ENCODE measurements at regions not wholly inside any gene's neighbourhood (a gene's known extent, or its start where the extent isn't known, plus 50 kb on each side); places are given as distances from the start of the nearest gene placed in this dataset.

DNA sequence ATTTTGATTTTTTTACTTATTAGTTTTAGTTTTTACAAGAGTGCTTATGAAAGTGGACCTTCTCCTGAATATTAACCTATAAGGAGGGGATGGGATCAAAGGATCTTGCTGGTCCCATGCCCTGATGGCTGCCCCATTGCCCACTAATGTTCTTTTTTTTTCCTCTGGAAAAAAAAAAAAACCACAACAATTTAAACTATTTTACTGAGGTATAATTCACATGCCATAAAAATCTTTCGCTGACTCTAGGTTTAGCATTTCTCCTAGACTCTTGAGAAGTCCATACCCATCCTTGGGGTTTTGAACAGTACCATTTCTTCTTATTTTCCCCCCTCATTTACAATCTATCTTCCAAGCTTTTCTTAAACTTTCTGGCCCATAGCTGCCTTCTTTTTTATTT is 481.8 kb downstream of the TFEC start:
- DNase-seq, result no peak

DNA sequence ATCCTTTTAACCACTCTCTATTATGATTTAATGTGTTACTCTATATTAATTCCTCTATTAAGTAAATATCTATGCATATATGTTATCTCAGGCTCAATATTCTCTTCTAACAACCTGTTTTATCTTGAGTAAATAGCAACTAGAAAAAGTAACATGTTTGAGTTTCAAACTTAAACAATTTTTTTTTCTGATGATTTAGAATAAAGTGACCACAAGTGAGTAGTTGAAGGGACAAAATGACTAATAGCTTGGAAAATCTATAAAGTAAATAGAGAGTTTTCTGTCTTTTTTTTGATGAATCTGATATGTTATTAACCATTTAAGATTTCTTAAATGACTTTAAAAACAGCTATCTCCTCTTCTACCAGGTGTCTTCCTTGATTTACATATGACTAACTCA is 483.8 kb downstream of the TFEC start:
- DNase-seq, result no peak

DNA sequence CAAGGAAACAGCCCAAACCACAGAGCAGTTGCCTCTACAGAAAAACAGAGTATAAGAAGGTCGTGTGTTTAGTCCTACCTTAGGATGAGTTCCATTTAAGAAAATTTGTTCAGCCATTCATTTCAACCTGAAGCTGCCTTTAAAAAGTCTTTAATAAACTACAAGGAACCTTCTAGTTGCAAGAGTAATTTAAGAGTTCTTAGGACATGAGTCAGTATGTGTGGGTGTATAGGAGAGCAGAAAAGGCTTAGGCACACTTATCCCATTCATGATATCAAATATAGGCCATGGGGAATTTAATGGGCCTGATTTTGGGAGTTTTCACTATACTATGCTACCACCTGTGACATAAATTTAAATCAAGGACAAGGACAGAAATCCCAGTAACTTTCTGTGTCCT is 496.8 kb downstream of the TFEC start:
- no peak for DNase-seq

DNA sequence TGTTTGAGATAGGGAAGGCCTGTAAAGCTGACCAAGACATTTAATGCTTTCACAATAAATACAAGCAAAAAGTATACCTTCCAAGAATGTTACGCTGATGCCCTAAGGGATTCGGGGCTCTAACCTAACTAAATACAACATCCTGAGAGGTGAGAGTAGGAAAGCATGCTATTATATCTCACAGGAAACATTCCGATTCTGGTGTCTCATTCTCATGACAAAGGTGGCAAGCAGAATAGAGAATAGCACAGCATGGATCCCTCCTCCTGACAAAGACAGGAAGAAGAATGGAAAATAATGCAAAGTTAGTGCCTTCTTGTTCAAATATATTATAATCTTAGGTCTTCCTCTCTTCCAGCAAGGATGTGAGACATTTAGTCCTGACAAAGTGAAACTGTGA is 504.3 kb downstream of the TFEC start:
- no peak for DNase-seq

DNA sequence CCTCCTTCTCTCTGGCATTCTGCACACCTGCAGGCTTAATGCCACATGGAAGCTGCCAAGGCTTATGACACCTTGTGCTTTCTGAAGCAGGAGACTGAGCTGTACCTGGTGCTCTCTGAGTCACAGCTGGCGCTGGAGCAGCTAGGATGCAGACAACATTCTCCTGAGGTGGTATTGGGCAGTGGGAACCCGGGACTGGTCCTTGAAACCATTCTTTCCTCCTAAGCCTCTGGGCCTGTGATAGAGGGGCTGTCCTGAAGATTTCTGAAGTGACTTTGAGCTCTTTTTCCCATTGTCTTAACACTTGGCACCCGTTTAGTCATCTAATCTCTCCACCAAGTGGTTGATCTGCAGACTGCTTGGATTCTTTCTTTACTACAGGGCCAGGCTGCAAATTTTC is 508.4 kb downstream of the TFEC start:
- no peak for DNase-seq

DNA sequence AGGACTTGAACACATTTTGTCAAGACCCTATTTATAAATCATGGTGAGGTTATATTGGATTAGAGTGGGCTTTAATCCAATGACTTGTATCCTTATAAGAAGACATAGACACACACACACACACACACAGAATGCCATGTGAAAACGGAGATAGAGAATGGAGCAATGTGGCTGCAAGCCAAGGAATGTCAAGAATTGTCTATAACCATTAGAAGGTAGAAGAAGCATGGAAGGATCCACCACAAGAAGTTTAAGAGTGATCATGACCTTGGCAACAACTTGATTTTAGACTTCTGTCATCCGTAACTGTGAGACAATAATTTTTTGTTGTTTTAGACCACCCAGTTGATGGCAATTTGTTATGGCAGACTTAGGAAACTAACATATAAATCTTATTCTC is 514.2 kb downstream of the TFEC start:
- DNase-seq, result no peak

DNA sequence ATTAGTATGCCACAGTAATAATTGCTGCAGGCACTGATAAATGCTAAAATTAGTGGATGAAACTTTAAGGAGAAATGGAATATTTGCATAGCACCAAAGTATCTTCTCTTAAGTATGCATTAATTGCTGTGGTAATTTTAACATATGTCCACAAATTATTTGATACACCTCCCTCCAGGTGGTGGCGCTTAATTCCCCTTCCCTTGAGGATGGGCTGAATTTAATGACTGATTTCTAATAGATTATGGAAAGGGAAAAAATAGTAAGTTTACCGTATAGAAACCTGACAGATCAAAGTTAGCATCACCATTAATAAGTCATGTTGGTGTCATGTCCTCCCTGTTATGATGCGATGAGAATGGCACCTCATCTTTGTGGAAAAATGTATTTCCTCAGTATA is 519.2 kb downstream of the TFEC start:
- no peak for DNase-seq

DNA sequence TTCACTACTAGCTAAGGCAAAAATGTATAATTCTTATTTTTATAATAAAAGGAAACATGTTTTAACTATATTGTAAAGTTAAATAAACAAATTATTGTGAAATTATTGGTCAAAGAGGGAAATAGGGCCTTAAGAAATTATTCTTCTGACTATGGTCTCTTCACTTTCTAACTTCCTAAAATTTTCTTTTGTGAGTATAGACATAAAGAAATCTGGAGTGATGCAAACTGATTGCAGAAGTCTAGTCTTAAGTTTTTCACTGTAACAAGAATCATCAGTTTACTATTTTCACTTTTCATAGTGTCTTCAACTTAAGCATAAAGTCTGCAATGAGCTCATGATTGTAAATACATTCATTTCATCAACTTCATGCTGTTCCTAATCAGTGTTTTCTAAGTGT is 525.4 kb downstream of the TFEC start:
- no peak for DNase-seq

DNA sequence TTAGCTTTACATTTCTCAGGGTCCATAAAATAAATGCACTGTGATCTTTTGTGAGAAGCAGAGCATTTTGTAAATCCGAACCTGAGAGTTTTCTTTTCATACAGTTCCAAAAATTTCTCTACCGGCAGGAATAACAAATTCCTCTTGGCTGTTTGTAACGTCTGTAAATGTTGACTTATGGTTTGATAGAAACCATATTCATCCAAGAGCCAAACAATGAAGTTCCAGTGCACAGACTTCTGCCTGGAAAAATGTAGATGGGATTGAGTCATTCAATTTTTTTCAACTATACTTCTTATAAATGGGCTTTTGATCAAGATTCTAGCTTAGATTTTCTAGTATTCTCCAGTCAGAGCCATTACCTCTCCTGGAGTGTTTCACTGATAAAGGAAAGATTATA is 530.6 kb downstream of the TFEC start:
- DNase-seq, result no peak

DNA sequence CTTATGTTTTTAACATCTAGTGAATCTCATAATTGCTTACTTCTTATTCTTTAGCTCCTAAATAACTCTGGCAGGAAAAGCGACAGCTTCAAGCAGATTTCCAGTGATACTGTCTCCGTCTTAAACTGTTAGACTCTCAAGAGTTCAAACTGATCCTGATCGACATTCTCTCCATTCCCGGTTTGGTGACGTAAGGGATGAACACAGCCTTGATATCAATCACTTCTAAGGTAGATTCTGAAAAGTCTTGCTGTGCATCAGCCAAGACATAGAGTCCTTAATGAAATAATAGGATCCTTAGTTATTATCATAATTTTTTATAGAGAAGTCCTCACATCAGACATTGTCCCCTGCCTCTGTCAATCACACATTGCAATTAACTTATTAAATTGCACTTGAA is 534.6 kb downstream of the TFEC start:
- DNase-seq, result no peak

DNA sequence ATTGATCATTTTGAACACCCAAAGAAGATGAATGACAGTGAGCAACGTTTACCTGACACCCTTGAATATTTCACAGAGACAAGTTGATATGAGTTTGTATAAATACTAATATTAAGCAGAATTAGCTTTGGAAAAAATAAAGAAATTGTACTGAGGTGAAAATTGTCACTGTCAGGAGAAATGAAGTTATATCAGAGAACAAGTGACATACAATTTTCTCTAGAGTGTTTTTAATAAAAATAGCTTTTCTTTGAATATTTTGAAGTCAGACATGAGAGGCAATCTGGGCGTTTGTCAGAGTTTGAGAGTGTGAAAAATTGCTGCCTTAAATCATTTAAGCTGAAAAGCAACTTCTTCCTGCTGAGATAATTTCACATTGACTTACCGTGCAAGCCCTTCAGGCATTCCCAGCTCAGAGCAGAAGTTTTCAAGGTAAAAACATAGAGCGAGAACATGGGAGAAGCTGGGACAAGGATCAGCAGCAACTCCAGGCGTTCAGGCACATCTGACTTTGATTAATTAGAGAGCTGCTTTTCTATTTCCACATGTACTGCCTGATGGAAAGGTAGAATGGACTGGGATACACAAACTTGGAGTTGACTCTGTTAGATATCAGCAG is 535.9 kb downstream of the TFEC start:
- peak; percentile 33 for DNase-seq

DNA sequence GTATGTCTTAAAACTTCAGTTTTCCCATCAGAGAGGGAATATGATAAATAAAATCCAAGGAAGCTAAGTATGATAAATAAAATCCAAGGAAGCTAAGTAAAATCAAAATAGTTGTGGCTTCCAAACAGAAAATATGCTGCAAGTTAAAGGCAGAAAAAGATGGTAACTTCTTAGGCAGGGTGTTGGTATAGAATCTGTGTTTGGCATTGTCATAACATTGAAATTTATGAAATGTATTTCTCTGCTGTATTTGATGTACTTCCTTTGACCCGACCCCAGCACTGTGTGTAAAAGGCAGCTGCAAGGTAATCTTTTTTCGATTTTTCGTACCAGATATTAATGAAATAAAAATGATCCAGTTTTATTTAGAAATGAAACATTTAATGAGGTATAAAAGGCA is 537.2 kb downstream of the TFEC start:
- DNase-seq, result no peak

DNA sequence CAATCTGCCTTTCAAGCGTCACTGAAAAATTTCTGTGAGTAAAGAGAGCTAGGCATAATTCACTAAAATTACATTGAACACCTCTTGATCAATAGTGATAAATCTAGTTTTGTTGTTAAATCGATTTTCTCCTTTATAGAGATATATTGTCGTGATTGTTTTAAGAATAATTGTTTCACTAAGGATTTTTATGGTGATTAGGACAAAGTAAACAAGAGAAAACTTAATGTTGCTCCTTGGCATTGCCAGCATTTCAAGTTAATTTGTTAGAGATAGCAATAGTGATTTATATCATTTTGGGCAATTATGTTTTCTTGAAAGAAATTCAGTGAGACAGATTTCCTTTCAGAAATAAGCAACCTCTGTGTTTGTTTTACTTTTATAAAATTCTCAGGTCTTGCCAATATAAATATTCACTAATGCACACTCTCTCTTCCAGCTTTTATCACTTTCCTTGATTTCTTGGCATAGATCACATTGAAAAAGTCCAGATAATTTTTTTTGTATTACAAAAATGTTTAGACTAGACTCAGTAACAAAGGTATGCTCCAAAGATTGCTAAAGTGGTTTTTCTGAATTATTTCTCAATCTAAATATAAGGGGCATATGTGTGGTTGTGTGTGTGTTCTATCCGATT is 538.7 kb downstream of the TFEC start:
- DNase-seq, result no peak

DNA sequence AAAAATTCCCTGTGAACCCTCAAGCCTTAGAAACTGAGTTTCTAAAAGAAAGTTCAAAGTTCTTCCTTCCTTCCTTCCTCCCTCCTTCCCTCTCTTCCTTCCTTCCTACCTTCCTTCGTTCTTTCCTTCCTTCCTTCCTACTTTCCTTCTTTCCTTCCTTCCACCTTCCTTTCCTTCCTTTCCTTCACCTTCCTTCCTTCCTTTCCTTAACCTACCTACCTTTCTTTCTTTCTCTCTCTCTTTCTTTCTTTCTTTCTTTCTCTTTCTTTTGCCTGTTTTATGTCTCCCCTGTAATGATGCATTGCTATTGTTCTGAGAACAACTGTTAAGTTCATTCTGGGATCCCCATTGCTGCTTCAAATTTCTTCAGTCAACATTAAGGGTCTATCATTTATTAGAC is 551.1 kb downstream of the TFEC start:
- no peak for DNase-seq

DNA sequence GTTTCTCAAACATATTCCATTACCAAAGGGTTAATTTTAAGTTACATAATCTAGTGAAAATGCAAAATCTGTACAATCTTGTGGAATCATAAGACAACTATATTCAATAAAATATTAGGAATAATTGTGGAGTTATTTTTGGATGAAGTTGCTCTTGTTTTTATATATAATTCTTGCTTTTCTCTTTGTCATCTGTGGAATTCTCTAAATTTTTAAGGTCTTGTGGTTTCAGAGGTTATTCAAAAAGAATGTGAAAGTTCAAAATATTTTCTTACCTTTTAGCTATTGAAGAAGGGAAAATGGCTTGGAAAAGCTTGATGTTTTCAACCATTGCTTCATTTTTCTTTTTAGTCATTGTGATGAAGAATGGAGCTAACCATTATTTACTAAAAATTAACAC is 552.1 kb downstream of the TFEC start:
- no peak for DNase-seq

DNA sequence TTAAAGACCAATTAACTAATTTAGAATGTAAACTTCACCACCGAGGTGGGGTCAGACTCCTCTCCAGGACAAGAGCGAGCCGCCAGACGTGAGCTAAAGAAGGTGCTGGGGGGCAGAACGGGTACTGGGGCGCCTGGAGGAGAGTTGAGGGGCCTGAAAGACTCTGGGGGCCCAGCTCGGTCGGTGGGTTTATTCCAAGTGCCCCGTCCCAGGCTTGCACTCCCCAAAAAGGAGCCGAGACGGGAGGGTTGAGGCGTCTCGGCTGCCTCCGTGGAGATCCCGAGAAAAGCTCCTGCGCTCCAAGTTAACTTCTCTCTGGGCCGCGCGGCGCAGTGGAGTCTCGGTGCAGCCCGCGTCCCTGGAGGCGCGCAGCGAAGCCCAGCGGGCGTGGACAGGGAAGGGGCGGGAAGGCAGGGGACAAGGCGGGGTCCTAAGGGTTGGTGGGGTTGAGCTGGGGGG is 553.3 kb downstream of the TFEC start:
- DNase-seq, result no peak

DNA sequence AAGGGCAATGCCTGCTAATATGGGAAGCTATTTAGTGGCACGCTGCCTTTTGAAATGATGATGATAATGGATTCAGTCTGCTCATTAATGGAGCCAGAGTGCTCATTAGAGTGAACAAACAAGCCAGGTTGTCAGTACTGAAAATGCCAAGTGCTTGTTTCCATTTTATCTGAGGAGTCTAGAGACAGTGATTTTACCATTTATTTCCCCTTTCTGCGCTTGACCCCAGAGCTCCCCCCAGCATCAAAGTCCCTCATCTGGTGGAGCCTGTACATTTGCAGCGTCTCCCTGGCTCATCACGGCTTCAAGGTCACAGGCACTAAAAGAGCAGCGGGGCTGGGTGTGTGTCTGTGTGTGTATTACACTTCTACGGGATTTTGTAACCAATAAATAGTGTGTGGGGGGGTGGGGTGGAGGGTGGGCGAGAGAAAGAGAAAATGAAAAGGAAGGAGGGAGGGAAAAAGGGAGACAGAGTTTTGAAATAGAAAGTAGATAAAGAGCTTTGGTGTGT is 553.8 kb downstream of the TFEC start:
- peak; percentile 87 for DNase-seq

DNA sequence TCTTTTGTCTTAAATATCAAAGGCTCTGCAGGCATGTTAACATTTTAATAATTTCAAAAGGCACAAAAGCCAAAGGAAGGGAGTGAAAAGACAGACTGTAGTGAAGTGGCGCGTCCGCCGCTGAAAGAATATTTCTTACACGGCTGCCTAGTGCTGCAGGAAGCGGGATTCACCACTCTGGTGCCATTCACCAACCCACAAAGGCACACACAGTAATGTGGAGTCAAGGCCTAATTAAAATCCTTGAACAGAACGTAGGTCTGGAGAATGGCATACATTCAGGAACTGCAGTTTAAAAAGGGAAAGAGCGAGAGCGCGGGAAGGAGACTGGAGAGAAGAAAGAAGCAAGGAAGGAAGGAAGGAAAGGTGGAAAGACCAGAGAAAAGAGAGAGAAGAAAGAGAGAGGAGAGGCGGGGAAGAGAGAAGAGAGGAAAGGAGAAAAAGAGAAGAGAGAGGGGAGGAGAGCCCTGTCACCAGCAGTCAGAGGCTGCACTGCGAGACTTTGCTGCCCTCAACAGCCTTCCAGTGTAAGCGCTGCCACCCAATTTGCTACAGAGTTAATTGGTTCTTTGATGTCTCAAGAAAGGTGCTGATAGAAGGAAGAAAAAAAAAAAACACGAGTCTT is 554.0 kb downstream of the MDFIC start:
- peak; percentile 61 for DNase-seq

DNA sequence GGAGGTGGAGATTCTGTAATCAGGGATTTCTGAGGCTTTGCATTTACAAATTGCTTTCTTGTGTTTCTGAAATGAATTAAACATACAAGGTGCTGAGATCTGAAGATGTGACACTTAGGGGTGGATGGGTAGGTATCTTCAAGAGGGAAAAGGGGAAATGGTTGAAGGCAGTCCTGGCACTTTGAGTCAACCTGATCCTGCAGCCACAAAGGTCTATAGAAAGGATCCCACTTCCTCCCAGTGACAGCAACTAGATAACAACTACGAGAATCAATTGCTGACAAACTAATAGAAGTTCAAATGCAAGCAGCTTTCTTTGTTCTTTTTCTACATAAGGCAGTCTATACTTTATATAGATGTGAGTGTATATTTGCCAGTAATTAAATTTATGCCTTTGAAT is 553.3 kb downstream of the MDFIC start:
- no peak for DNase-seq

DNA sequence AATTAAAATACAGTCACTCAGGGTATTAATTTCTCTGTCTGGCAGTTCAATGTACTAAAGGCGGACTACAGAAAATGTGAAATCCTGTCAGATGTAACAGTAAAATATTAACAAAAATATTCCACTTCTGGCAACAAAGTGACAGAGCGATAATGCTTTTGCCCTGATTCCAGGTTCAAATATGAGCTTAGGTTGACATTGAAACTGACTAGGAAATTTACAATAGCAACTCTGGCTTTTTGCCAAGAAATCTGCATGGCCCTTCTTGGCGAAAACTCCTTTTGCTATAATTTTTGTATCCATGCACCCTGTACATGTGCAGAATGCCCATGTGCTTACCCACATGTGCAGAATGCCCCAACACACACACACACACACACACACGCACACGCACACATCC is 552.2 kb downstream of the MDFIC start:
- no peak for DNase-seq

DNA sequence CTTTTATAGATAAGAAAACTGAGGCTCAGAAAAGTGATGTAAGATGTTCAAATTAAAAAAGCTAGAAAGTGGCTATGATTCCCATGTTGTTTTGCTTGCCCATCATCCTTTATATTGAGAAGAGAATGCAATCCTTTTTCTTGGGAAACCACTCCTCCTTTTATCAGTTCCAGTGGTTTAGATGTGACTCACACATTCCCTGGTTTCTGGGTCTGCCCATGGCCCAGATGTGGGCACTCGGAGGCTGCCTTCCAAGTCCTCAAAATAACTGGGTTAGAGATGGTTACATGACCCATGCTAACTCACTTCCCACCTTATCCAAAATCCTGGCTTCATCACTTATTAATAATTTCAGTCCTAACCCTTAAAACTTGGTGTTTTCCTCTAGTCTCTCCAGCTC is 550.0 kb downstream of the MDFIC start:
- DNase-seq, result no peak

DNA sequence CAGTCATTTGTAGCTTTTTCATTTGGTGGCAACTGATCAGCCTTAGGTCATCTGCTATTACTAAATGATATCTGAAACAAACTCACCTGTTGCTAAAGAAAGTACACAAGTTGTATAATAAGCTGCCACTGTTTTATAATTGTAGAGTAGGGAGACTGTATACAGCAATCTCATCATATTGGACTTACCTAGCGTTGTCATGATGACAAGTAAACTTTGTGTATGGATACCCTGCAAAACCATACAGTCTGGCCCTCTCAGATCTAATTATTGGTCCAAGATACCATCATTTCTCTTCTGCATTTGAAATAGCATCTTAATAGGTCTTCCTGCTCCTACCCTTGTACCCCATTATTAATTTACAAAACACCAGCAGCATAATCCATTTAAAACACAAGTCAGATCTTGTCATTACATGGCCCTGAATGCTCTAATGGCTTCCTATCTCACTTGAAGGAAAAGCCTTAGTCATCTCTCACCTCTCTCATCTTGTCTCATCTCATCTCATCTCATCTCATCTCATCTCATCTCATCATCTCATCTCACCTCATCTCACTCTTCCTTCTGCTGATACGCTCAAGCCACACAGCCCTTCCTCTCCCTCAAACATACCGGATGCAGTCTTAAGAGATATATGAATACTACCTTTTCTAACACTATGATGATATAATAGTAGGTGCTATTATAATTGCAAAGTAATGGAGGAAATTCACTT is 540.6 kb downstream of the MDFIC start:
- DNase-seq, result no peak

DNA sequence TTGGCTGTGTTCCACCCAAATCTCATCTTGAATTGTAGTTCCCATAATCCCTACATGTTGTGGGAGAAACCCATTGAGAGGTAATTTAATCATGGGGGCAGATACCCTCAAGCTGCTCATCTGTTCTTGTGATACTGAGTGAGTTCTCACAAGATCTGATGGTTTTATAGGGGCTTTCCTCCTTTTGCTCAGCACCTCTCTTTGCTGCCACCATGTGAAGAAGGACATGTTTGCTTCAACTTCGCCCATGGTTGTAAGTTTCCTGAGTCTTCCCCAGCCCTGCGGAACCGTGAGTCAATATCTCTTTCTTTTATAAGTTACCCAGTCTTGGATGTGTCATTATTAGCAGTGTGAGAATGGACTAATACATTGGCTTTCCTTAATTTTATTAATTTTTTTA is 527.8 kb downstream of the MDFIC start:
- DNase-seq, result no peak

DNA sequence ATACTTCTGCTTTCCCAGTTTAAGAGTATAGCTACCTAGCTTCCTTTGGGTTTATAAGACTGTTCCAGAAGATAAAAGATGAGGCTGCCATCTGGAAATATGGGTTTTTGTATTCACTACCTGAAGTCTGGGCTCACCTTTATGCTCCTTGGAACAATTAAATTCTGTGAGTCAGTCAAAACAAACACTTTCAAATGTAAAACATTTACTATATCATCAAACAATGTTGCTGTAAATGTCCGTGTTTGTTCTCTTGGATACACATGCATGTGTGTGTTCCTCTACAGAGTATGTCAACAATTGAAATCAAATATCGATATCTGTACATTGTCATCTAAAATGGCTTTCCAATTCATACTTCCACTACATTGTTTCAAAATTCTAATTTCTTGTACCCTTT is 525.6 kb downstream of the MDFIC start:
- DNase-seq, result no peak
